HG03520 (cell line): ENCODE measurements at regions not wholly inside any gene's neighbourhood (a gene's known extent, or its start where the extent isn't known, plus 50 kb on each side); places are given as distances from the start of the nearest gene placed in this dataset.

ENCODE experiments used
- ATAC-seq: cut with Tn5 transposase; IDR thresholded peaks from one replicate; pipeline ENCODE4 v1.9.1; 2021; ENCODE audit warnings: mild to moderate bottlenecking, moderate library complexity; ENCODE audit not compliant: unreplicated experiment

DNA sequence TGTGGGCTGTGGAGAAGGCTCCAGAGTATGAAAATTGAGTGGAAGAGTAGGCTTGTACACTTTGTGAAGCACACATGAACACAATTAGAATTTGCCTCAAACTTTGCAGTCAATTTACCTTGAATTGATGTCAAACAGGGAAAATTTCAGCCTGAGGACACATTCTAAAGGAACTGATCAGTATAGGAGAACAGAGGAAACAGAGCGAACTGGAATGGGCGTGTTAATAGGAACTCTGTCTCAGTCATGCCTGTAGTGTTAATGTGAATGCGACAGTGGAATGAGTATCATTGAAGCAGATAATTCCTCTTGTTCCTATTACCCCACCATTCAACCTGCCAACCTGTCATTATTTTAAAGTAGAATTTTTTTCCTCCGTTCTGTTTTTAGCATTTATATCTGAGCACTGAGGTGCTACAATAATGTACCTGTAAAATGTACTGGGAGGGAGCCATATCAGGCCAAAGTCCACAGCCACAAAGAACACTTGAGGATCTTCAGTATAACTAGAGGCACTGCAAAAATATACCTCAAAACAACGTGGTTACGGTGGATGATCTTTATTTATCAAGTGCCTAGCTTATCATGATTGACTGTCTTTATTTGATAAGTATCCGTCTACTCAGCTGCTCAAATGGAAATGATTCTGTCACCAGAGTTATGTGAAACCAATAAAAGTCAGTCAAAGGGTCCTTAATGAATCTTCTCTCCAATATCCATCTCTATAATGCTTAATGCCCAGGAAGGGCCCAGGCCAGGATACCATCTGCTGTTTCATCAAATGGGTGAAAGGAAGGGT lies 125.3 kb upstream of the STMND1 start:
- ATAC-seq = no peak

DNA sequence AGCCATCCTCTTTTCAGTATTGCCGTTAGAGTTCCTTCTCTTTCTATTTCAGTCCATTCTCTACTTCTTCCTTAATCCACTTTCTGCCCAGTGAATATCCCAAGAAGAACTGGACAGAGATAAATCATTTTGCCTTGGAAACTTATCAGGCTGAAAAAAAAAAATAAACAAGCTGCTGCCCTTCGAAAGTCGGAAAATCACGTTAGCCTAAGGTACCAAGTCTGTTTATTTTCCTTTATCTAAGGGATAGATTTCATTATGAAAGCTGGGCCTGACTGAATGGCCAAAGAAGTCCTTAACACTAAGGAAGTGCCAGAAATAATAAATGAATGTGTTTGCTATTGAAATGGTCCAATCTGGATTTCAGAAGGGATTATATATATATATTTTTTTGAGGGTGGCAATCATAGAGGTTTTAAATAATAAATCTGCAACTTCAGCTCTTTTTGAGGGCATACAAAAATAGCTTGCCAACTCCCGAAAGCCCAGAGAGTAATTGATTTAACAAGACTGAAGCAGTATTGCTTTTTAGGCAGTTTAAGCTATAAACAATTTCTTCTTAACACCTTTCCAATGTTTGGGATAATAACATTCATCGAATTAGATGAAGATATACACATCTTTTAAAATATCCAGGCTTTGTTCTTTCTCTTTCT lies 127.0 kb upstream of the STMND1 start:
- no peak for ATAC-seq

DNA sequence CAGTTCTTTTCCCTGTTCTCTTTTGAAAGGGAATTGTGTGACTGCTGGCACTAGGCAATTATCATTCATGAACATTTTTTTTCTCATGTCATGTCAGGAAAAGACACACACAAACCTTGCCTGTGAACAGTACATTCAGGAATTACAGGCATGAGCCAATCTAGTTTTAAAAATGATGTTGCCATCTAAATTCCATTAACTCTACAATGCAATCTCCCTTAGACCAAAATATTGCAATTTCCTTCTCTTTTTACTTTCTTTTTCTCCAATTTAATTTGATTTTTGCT lies 127.5 kb upstream of the STMND1 start:
- no peak for ATAC-seq

DNA sequence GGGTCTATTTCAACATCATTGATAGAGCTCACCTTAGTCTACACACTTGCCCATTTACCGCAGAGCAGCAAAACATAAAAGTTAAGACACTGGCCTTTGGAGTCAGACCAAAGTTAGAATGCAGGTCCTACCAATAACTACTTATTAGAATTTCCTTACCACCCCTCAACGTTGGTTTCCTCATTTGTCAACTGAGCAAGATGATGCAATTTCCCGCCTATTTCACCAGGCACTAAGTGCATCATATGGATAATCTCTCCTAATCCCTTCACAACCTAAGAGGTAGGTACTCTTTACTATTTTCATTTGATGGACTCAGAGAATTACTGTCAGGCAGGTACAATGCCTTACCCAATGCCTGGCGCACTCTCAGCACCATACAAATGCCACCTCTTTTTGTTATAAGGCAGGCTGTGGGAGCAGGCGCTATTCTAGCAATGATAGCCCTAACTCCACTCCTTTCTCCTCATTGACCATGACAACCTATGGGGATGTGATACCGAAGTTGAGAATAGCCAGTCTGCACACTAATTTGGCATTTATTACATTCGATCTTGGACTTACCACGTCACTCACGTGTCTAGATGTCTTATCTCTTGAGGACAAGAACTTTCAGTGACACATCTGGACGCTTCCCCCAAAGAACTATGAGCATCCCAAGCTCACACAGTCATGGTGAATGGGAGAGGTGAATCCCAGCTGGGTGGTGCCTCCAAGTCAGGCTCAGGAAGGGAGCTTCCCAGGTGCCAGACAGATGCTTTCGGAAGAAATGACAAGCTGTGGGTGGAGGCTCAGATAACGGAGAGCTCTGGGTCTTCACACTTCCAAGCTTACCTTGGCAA lies 128.1 kb upstream of the STMND1 start:
- ATAC-seq = no peak

DNA sequence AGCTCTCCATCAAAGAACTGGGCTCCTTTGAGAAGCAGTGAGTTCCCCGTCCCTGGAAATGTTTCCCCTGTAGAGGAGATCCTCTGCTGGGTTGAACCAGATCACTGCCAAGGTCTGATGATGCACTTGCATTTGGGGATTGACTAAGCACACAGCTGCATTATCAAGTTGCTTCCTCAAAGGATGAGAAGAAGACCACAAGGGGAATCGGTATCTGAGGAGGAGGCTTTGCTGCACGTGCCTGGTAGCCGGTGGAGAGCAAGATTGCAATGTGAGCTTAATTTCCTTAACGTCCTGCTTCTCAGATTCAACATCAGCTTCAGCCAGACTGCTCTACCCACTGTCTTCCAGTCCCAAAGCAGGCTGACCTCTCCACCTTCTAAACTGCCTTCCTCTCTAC lies 128.8 kb upstream of the STMND1 start:
- ATAC-seq = no peak

DNA sequence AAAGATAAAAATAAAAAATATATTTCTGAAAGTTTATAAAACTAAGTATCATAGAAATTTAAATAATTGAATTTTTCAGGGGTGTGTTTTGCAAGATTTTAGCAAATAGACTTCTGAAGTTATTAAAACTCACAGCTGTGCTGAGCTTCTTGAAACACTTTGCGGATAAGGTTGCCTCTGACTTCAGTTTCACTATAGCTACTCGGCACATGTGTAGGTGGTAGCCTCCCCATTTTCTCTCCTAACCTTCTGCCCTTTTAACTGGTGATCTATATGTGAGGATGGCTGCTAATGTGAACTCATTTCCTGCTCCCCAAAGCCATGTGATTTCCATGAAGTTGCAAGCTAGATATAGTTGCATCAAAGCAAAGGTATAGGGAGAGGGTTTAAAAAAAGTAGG lies 129.3 kb upstream of the STMND1 start:
- ATAC-seq = no peak

DNA sequence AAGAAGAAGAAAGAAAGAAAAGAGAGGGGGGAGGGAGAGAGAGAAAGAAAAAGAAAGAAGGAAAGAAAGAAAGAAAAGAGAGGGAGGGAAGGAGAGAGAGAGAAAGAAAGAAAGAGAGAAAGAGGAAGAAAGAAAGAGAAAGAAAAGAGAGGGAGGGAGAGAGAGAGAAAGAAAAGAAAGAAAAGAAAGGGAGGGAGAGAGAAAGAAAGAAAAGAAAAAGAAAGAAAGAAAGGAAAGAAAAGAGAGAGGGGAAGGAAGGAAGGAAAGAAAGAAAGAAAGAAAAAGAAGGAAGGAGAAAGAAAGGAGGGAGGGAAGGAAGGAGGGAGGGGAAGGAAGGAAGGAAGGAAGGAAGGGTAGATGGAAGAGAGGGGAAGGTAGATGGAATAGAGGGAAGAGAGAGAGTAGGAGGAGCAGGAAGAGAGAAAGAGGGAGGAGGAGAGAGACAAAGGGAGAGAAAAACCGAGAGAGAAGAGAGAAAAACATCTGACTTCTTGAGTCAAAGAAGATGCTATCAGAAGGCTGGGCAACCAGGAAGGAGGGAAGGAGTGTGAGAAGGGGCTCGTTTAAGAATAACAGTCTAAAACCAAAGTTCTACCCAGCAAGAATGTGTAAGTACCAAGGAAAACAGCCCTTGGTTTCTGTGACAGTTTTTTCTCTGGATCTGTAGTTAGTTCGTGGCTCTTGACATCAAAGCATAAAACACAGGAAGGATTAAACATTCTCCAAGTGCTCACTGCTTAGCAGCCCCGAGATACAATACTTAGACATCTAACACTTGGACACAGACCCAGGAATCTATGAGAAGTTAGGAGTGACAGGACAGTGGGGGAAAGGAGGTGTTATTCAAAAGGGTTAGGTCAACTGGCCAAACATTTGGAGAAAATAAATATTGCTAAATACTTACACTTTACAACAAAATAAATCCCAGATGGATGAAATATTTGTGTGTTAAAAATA lies 131.9 kb upstream of the STMND1 start:
- ATAC-seq = no peak

DNA sequence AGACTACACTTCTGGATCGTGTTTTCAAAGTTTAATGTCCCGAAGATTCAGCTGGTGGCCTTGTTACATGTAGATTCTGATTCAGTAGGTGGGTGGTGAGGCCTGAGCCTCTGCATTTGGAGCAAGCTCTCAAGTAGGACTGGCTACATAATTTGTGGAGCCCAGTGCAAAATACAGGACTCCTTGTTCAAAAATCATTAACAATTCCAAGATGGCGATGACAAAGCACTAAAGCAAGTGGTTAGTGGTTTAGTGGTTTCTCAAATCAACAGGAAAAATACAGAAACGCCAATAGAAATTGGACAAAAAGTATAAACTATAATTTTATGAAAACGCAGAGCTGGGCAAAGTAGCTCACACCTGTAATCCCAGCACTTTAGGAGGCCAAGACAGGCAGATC lies 133.7 kb upstream of the STMND1 start:
- no peak for ATAC-seq

DNA sequence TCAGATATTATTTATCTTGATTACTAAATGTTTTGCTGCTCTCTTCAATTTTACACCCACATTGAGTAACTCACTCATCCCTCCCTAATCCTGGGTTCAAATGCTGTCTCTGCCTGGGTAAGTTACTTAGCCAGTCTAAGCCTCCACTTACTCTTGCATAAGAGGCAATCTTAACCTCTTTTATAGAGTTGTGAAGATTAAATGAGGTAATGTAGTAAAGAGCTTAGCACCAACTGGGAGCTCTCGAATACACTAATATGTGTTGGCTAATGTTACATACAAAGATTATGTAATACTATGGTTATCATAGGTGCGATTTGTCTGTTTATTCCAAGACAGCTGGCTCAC lies 134.4 kb upstream of the STMND1 start:
- ATAC-seq = no peak

DNA sequence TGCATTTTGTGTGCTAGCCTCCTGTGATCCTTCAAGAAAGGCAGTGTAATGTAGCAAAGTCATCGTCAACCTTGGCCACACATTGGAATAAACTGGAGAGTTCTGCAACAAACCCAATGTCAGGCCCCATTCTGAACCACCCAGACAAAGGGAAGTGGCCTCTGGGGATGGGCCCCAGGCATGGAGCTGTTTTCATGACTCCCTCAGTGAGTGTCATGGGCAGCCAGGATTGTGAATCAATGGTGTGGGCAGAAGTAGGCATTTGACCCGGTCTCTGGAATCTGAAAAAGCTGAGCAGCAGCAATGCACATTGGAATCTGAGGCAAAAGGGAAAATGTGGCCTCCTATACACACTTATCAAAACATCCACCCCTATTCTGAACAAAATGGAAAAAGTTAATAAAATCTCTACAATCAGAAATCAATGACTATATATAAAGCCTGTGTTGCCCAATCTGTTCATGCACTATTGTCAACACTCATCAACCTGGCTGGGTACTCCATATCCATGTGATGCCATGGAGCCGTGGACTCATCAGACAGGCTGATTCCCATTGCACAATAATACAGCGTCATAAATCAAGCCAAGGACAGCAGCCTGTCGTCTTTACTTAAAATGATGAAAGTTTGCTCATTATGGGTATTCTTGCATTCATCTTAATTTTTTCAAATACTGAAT lies 134.9 kb upstream of the STMND1 start:
- ATAC-seq = no peak

DNA sequence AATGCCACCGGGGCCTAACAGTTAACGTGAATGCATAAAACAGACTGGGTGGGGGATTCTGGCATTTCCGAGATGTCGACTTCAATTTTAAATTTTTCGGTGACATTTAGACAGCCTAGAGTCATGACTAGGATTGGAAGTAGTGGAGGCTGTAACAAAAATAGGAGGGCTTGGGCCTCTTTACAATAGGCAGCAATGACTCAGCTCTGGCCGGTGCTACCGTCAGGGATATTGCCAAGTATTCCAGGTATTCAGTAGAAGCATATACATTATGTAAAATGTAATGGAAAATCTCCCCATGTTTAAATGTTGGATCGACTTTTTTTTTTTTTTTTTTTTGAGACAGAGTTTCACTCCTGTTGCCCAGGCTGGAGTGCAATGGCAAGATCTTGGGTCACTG lies 136.2 kb upstream of the STMND1 start:
- no peak for ATAC-seq

DNA sequence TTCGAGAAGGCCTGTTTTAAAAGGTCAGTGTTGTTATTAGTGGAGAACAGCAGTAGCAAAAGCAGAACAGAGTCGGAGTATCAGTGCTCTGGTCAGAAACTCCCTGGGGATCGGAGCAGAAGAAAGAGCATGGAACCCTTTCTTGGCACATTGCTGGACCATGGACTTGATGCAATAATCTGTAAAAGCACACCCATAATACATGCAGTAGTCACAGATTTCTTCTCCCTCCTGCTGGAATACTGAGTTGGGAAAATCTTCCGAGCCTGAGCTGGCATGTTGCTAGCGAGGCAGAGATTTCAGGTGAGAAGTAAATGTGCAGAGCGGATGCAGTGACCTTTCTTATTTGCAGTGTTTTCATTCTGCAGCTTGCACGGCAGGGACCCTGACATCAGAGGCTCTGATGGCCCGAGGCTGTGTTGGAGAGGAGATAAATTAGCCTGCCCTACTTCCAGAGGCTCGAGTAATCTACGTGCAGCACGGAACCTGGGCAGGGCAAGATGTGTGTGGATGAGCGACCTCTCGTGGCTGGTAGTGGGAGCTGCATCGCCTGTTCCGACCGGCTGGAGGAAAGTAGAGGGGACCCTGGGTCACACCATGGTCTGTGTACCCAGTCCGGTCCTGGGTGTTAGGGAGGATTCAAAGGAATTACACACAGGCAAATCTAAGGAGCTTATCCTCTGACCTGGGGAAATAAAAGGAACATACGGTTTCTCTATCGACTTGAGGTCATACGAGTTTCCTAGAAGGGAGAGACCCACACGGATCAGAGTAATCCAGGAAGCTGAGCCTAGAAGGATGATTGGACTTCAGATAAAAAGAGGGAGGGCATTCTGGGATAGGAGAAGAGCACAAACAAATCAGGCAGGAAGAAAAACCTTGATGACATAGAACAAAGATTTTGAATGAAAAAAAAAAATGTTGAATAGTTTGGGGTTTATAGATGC lies 137.0 kb upstream of the STMND1 start:
- ATAC-seq = peak; percentile 82

DNA sequence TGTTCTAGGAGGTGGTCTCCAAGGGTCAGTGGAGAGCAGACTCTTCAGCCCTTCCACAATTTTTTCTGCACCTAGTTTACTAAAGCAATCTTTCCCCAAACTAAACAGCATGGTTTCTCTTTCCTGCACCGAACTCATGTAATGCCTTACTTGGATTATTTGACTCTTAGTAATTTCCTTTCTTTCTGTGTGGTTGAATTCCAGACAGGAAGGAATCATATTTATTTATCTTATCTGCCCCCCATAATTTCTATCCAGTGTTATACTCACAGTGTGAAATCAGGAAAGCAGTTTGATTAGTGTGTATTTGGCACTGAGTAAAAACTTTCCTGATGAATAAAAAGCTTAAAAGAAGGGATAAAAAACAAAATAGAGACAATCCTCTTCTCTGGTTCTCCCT lies 140.3 kb upstream of the STMND1 start:
- ATAC-seq = no peak

DNA sequence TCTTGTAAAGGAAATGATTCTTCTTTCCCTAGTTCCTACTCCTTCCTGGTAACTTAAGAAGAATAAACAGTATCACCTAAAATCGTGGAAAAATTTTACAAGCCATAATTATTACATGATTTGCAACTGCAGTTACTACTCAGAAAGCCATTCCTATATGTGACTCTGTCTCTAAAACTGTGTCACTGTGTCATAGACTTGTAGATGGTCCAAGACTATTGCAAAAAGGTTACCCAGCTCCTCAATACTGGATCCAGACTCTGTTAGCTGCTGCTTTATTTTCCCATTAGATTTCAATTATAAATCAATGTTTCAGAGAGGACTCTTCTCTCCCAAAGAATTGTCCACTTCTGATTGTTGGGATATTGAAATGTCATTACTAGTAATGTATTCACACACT lies 142.1 kb upstream of the STMND1 start:
- no peak for ATAC-seq

DNA sequence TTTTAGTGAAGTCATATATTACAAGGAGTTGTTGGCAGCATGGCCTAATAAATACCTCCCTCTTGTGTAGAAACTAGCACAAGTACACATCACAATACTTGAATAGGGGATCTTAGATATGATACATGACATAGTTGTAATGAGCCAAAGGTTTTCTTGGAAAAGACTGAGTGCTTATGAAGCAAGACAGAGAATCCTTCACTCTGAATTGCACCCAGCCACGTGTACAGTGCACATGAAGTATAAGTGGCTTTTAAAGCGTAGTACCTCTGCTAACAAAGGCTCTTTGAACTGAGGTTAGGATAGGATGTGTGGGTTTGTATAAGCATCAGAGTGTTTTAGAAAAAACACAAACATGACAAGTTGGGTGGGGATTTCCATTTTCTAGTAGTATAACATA lies 145.5 kb upstream of the STMND1 start:
- ATAC-seq = no peak

DNA sequence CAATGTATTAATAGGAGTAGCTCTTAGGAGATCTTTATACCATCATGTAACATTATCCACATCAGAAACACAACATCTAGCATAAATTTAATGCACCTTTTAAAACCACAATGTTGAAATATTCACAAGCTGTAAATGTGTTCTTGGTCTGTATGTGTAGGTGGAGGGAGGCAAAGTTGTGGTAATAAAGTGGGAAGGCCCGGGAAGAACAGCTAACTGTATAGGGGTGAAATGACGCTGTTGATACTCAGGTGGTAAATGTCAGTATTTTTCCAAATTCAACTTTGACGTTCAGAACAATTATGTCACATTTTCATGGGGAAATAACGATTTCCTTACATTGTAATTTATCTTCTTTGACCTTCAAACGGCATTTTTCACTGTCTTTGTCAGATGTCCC lies 146.0 kb upstream of the STMND1 start:
- no peak for ATAC-seq

DNA sequence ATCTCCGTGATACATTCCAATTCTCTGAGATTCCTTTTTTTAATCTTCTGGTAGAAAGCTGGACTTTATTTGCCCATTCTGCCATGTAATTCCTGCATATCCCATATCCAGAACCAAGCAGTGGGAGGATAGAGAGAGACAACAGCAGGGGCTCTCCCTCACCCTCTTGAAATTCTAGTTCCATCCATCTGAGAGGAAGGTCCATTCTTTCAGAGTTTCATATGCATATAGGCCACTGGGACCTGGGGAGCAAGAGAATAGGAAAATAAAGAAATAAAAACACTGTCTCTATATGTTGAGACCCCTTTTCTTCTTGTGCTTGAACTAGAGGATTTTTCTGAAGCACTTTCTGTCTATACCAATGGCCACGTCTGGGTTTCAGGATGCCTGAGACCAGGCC lies 147.9 kb upstream of the STMND1 start:
- no peak for ATAC-seq

DNA sequence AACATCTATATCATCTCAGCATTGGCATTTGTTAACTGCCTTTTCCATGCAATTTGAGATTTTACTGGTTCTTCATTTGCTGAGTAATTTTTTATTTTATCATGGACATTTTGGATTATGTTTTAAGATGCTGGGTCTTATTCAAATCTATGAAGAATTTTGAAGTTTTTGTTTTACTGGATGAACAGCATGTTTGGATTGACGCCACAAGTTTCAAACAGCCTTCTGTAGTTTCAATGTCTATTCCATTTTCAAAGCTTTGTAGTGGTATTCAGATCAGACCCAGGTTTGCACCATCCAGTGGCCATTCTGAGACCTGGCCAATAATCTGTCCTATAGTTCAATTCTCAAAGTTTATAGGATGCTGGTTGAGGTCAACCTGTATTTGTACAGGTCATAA lies 148.4 kb upstream of the STMND1 start:
- no peak for ATAC-seq

DNA sequence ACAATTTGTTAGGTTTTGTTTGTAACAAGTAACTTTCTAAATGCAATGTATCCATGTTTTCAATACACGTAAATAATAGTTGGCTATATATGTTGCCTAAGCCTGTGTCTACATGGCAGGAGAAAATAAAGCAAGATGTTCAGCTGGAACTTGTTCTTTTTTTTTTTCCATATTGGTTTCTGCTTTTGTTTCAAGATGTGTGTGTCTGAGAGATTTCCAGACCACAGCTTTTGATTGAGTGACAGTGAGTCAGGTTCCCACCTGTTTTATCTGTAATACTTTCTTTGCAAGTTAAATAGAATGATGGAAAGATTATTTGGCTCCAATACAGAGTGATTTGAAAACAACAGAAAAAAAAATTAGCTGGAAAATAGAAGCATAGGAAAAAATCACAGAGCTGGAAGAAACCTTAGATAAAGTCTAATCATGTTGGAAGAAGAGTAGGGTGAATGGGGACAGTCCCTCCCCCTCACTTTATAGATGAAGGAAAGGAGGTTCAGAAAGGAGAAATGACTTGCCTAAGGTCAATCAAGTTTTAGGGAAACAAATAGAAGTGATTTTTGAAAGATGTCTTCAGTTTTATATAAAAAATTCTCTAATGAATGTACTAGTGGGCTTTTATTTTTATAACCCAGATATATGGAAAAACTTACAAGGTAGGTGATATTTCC lies 150.9 kb upstream of the STMND1 start:
- no peak for ATAC-seq
